ENCODE measurements at regions not wholly inside any gene's neighbourhood (a gene's known extent, or its start where the extent isn't known, plus 50 kb on each side); places are given as distances from the start of the nearest gene placed in this dataset.

DNA sequence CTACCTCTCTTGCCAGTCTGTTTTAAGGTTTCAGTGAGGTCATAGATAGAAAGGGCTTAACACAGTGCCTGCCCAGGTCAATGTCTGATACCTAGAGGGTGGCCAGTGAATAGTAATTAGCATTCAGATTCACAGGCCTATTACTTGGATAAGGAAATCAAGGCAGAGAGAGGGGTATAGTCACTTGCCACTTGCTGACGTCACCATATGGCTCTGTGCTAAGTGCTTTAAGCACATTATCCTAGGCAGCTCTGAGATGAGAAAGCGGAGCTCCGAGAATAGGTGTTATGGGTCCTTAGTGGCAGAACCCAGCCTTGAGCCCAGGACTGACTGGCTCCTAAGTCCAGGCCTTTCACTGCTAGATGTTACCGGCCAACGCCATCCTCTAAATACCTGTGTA lies 51.5 kb upstream of the DAB1 start:
- TF ChIP-seq, protein P1, sequence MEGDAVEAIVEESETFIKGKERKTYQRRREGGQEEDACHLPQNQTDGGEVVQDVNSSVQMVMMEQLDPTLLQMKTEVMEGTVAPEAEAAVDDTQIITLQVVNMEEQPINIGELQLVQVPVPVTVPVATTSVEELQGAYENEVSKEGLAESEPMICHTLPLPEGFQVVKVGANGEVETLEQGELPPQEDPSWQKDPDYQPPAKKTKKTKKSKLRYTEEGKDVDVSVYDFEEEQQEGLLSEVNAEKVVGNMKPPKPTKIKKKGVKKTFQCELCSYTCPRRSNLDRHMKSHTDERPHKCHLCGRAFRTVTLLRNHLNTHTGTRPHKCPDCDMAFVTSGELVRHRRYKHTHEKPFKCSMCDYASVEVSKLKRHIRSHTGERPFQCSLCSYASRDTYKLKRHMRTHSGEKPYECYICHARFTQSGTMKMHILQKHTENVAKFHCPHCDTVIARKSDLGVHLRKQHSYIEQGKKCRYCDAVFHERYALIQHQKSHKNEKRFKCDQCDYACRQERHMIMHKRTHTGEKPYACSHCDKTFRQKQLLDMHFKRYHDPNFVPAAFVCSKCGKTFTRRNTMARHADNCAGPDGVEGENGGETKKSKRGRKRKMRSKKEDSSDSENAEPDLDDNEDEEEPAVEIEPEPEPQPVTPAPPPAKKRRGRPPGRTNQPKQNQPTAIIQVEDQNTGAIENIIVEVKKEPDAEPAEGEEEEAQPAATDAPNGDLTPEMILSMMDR (IDR thresholded peaks at IDR 0.05 in 8 of 11, conservative IDR thresholded peaks at IDR 0.05 in 3 of 11) = no peak
- TF ChIP-seq POLR2A (IDR thresholded peaks at IDR 0.05) (no peak), POLR2AphosphoS5 (IDR thresholded peaks at IDR 0.05) (no peak)

Data from spleen (tissue), 7 donors.